Endothelial cell of umbilical vein (primary cell): ENCODE measurements at regions not wholly inside any gene's neighbourhood (a gene's known extent, or its start where the extent isn't known, plus 50 kb on each side); places are given as distances from the start of the nearest gene placed in this dataset.

Experiments used
- BruUV-seq: library from RNA; stranded (reverse); fragments of 400-500 nt; replicated peaks from 2 replicates; lab custom pipeline; 2021; lab: Mats Ljungman, UMichigan
- CTCF ChIA-PET: fragments of 300-600, 350-600 bp; sonication (Branson Sonifier 250); formaldehyde crosslinking; loops from one replicate; lab custom pipeline; 2021; ENCODE audit warnings: antibody characterized with exemption, inconsistent platforms; lab: Charles Lee
- POLR2A ChIA-PET: fragments of 300-600, 350-600 bp; sonication (Branson Sonifier 250); formaldehyde crosslinking; loops from one replicate; lab custom pipeline; 2021; ENCODE audit warnings: antibody characterized with exemption, inconsistent platforms; lab: Charles Lee
- DNase-seq: peaks from one replicate; pipeline ENCODE4 v3.0.0-alpha.2; 2011; ENCODE audit warnings: low read depth, low spot score
- FAIRE-seq: peaks from 2 replicates; lab custom pipeline; 2011; peaks lifted over from hg19 to GRCh38; lab: Jason Lieb, UNC
- H2AFZ ChIP-seq: 2 replicates; pipeline ENCODE4 v1.6.0; 2012; ENCODE audit warnings: low read depth, low read length, control low read depth, inconsistent platforms
- H3K27ac ChIP-seq: 2 replicates; pipeline ENCODE4 v1.5.1; 2011; ENCODE audit warnings: low read depth, mild to moderate bottlenecking, control low read depth, low read length, moderate library complexity; ENCODE audit not compliant: insufficient read depth
- H3K27me3 ChIP-seq, 2 experiments: 2 replicates each; pipeline versions ENCODE4 v1.6.0 to v1.6.1; 2011; ENCODE audit warnings: low read length in 2 of 2, mixed read lengths in 1 of 2; ENCODE audit not compliant: control insufficient read depth in 2 of 2, insufficient read depth in 2 of 2
- H3K36me3 ChIP-seq, 2 experiments: 2 replicates in 1 of 2; 3 replicates in 1 of 2; pipeline ENCODE4 v1.5.1; 2011; ENCODE audit warnings: low read length in 2 of 2, mild to moderate bottlenecking in 1 of 2, moderate library complexity in 1 of 2; ENCODE audit not compliant: control insufficient read depth in 2 of 2, insufficient read depth in 2 of 2; ENCODE audit errors: extremely low read depth in 1 of 2
- H3K4me1 ChIP-seq: 3 replicates; pipeline ENCODE4 v1.5.1; 2011; ENCODE audit warnings: mild to moderate bottlenecking, low read length; ENCODE audit not compliant: control insufficient read depth, insufficient read depth; ENCODE audit errors: extremely low read depth
- H3K4me2 ChIP-seq: 2 replicates; pipeline ENCODE4 v1.6.1; 2011; ENCODE audit warnings: low read length, control low read depth, mixed read lengths; ENCODE audit not compliant: insufficient read depth
- H3K4me3 ChIP-seq, 3 experiments: fragments of 200-600 bp in 1 of 3; sonication (generic), shearing (Covaris generic) in 1 of 3; replicated peaks in 1 of 3; 2 replicates each; pipeline ENCODE4 v1.5.1; 2011 to 2016; ENCODE audit warnings: control low read depth in 3 of 3, low read length in 3 of 3, mild to moderate bottlenecking in 2 of 3, inconsistent platforms in 1 of 3, low read depth in 1 of 3, moderate library complexity in 1 of 3; ENCODE audit not compliant: insufficient read depth in 1 of 3
- H3K79me2 ChIP-seq: 2 replicates; pipeline ENCODE4 v1.6.0; 2012; ENCODE audit warnings: low read length, inconsistent platforms; ENCODE audit not compliant: control insufficient read depth, insufficient read depth
- H3K9ac ChIP-seq: replicated peaks from 2 replicates; pipeline ENCODE3; 2011; ENCODE audit warnings: low read length, control low read depth; ENCODE audit not compliant: insufficient read depth; ENCODE audit errors: extremely low read depth
- H3K9me1 ChIP-seq: replicated peaks from 3 replicates; pipeline ENCODE4 v1.6.0; 2011; ENCODE audit warnings: mild to moderate bottlenecking, low read length; ENCODE audit not compliant: control insufficient read depth, insufficient read depth; ENCODE audit errors: extremely low read depth
- H3K9me3 ChIP-seq: replicated peaks from 2 replicates; pipeline ENCODE4 v1.5.1; 2012; ENCODE audit warnings: low read length, inconsistent platforms; ENCODE audit not compliant: control insufficient read depth, insufficient read depth
- H4K20me1 ChIP-seq: replicated peaks from 2 replicates; pipeline ENCODE3; 2011; ENCODE audit warnings: mild to moderate bottlenecking, low read length; ENCODE audit not compliant: control insufficient read depth, insufficient read depth; ENCODE audit errors: extremely low read depth
- EZH2 ChIP-seq: IDR thresholded peaks from 2 replicates; pipeline ENCODE4 v1.6.1; 2012; ENCODE audit warnings: borderline replicate concordance, low read depth, mild to moderate bottlenecking, moderate library complexity, low read length, inconsistent platforms; ENCODE audit not compliant: severe bottlenecking
- FOS ChIP-seq: IDR thresholded peaks from 2 replicates; pipeline ENCODE4 v1.6.1; 2011; ENCODE audit warnings: mild to moderate bottlenecking, low read length, moderate library complexity, borderline replicate concordance; ENCODE audit not compliant: insufficient read depth
- GATA2 ChIP-seq: IDR thresholded peaks from 2 replicates; pipeline ENCODE4 v1.7.0; 2011; ENCODE audit warnings: low read depth, mild to moderate bottlenecking, moderate library complexity, mixed read lengths, low read length; ENCODE audit not compliant: insufficient read length, insufficient read depth
- MYC ChIP-seq: IDR thresholded peaks from one replicate; pipeline ENCODE4 v1.6.1; 2011; ENCODE audit warnings: mild to moderate bottlenecking, low read depth, low read length
- dilution Hi-C: fragments of 300-500 bp; cut with MboI; formaldehyde crosslinking; loops from one replicate; pipeline ENCODE4 v1.15.0; 2019; ENCODE audit warnings: low sequenced_read_pairs; ENCODE audit not compliant: extremely low pct_ligation_motif_present
- intact Hi-C: fragments of 100-400 bp; cut with micrococcal nuclease; formaldehyde crosslinking; loops from one replicate; pipeline ENCODE4 v1.10.0; 2022
- TF ChIP-seq, protein P1 (sequence below): IDR thresholded peaks from 2 replicates; pipeline ENCODE4 v1.6.1; 2011; ENCODE audit not compliant: insufficient read depth, insufficient read length
- TF ChIP-seq, protein P2 (sequence below), 2 donors: IDR thresholded peaks; 1 replicate in 1 of 2; 2 replicates in 1 of 2; pipeline ENCODE4 v1.5.1; 2011; ENCODE audit warnings: low read length in 2 of 2, mild to moderate bottlenecking in 2 of 2, moderate library complexity in 2 of 2, control low read depth in 1 of 2, inconsistent platforms in 1 of 2, low read depth in 1 of 2; ENCODE audit not compliant: insufficient read depth in 1 of 2; ENCODE audit errors: extremely low read depth in 1 of 2

DNA sequence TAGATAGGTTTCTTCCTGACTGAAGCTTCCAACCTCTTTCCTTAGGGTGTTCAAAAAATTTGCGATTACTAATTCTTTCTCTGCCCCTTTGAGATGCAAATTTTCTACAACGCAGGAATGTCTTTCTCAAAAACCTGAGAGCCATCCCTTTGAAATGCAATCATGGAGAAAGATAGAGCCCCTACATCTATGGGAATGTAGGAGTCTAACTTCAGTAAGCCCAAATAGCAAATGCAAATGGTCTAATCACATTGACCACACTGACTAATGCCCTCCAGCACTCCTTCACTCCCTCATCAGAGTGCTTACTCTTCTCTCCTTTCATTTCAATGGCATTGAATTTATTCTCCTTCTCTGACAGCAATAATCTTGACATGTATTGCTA lies 107.1 kb downstream of the SLC6A15 start:
- Histone ChIP-seq H3K9me1 (peaks cover 2% of the 10 kb centered on the region), H3K27me3 (no peaks in the 10 kb centered on the region), H3K79me2 (no peaks in the 10 kb centered on the region), H3K9me3 (no peaks in the 10 kb centered on the region), H3K4me1 (no peaks in the 10 kb centered on the region), H2AFZ (no peak overlapping the region), H3K36me3 (no peaks in the 10 kb centered on the region), H3K4me3 (no peak overlapping the region), H4K20me1 (no peaks in the 10 kb centered on the region), H3K9ac (no peak overlapping the region), H3K4me2 (no peak overlapping the region), H3K27ac (no peak overlapping the region)
- FAIRE-seq: no peak
- ChIA-PET CTCF (interaction anchor here (0.6 kb wide), 1 partner anchor 38 kb away, joined by 3 read pairs; no protein-coding TSS in a partner anchor), POLR2A (no interaction called here)
- intact Hi-C loops: no loop called here
- BruUV-seq: no TSS peak
- dilution Hi-C loops: no loop called here
- TF ChIP-seq MYC (no peak), EZH2 (no peak), FOS (no peak), GATA2 (no peak)
- TF ChIP-seq, protein P1, sequence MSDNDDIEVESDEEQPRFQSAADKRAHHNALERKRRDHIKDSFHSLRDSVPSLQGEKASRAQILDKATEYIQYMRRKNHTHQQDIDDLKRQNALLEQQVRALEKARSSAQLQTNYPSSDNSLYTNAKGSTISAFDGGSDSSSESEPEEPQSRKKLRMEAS: no peak
- TF ChIP-seq, protein P2, sequence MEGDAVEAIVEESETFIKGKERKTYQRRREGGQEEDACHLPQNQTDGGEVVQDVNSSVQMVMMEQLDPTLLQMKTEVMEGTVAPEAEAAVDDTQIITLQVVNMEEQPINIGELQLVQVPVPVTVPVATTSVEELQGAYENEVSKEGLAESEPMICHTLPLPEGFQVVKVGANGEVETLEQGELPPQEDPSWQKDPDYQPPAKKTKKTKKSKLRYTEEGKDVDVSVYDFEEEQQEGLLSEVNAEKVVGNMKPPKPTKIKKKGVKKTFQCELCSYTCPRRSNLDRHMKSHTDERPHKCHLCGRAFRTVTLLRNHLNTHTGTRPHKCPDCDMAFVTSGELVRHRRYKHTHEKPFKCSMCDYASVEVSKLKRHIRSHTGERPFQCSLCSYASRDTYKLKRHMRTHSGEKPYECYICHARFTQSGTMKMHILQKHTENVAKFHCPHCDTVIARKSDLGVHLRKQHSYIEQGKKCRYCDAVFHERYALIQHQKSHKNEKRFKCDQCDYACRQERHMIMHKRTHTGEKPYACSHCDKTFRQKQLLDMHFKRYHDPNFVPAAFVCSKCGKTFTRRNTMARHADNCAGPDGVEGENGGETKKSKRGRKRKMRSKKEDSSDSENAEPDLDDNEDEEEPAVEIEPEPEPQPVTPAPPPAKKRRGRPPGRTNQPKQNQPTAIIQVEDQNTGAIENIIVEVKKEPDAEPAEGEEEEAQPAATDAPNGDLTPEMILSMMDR (IDR thresholded peaks at IDR 0.05; ENCODE audit: extremely low read depth in 1 of 2, insufficient read depth in 1 of 2, low read depth in 1 of 2, low read length in 2 of 2): no peak
- DNase-seq: no peak
